Gastrocnemius medialis (tissue), 4 donors: ENCODE measurements at regions not wholly inside any gene's neighbourhood (a gene's known extent, or its start where the extent isn't known, plus 50 kb on each side); places are given as distances from the start of the nearest gene placed in this dataset.

ENCODE experiments used
- CTCF ChIP-seq, 5 experiments: fragments of 450-650 bp in 3 of 5; fragments of 200-600 bp in 2 of 5; sonication (generic) in 2 of 5; IDR thresholded peaks in 4 of 5; conservative IDR thresholded peaks in 1 of 5; 1 replicate in 4 of 5; 2 replicates in 1 of 5; pipeline ENCODE4 v1.5.1; 2016 to 2019; ENCODE audit warnings: antibody characterized with exemption in 5 of 5, mild to moderate bottlenecking in 3 of 5, moderate library complexity in 3 of 5
- POLR2A ChIP-seq, 2 donors: fragments of 450-650 bp; IDR thresholded peaks; one replicate each; pipeline ENCODE4 v1.6.1; 2017; ENCODE audit warnings: antibody characterized with exemption in 2 of 2, mild to moderate bottlenecking in 2 of 2, moderate library complexity in 2 of 2

- TF ChIP-seq CTCF (IDR thresholded peaks at IDR 0.05 in 4 of 5, conservative IDR thresholded peaks at IDR 0.05 in 1 of 5) (no peak), POLR2A (IDR thresholded peaks at IDR 0.05) (no peak)
Measured at GRCh38 chr9:89715318-89715858, 110.6 kb downstream of the GADD45G start.
